ENCODE measurements at regions not wholly inside any gene's neighbourhood (a gene's known extent, or its start where the extent isn't known, plus 50 kb on each side); places are given as distances from the start of the nearest gene placed in this dataset.

- DNase-seq (ENCODE audit: low read depth), result no peak
These were observed 129.4 kb upstream of the RASA1 start for GRCh38 chr5:87138091-87138805.

GRCh38 chr5:87139795-87140194, 127.9 kb upstream of the RASA1 start:
- no peak for DNase-seq (ENCODE audit: low read depth)

- DNase-seq (ENCODE audit: low read depth), result no peak
These were observed 126.1 kb upstream of the RASA1 start for GRCh38 chr5:87141544-87141943.

GRCh38 chr5:87145853-87146252, 121.8 kb upstream of the RASA1 start:
- DNase-seq (ENCODE audit: low read depth), result peak; percentile 65

- DNase-seq (ENCODE audit: low read depth), result no peak
These were observed 120.2 kb upstream of the RASA1 start for GRCh38 chr5:87147441-87147840.

GRCh38 chr5:87150630-87151029, 117.1 kb upstream of the RASA1 start:
- DNase-seq (ENCODE audit: low read depth), result no peak

GRCh38 chr5:87151547-87151946, 116.1 kb upstream of the RASA1 start:
- peak; percentile 79 for DNase-seq (ENCODE audit: low read depth)

GRCh38 chr5:87152886-87153285, 114.8 kb upstream of the RASA1 start:
- DNase-seq (ENCODE audit: low read depth), result no peak

GRCh38 chr5:87154191-87154590, 113.5 kb upstream of the RASA1 start:
- DNase-seq (ENCODE audit: low read depth), result no peak

- DNase-seq (ENCODE audit: low read depth), result no peak
These were observed 112.6 kb upstream of the RASA1 start for GRCh38 chr5:87155106-87155505.

- no peak for DNase-seq (ENCODE audit: low read depth)
These were observed 111.1 kb upstream of the RASA1 start for GRCh38 chr5:87156631-87157030.

- no peak for DNase-seq (ENCODE audit: low read depth)
These were observed 103.3 kb upstream of the RASA1 start for GRCh38 chr5:87164409-87164808.

- no peak for DNase-seq (ENCODE audit: low read depth)
These were observed 98.2 kb upstream of the RASA1 start for GRCh38 chr5:87169300-87169991.

- peak; percentile 1 for DNase-seq (ENCODE audit: low read depth)
These were observed 96.9 kb upstream of the RASA1 start for GRCh38 chr5:87170799-87171198.

- DNase-seq (ENCODE audit: low read depth), result no peak
These were observed 85.0 kb upstream of the RASA1 start for GRCh38 chr5:87182649-87183048.

- DNase-seq (ENCODE audit: low read depth), result no peak
These were observed 83.8 kb upstream of the RASA1 start for GRCh38 chr5:87183896-87184295.

GRCh38 chr5:87184605-87185004, 83.1 kb upstream of the RASA1 start:
- no peak for DNase-seq (ENCODE audit: low read depth)

GRCh38 chr5:87185838-87186237, 81.8 kb upstream of the RASA1 start:
- peak; percentile 1 for DNase-seq (ENCODE audit: low read depth)

GRCh38 chr5:87188391-87188790, 79.3 kb upstream of the RASA1 start:
- DNase-seq (ENCODE audit: low read depth), result no peak

GRCh38 chr5:87190041-87190440, 77.6 kb upstream of the RASA1 start:
- DNase-seq (ENCODE audit: low read depth), result no peak

GRCh38 chr5:87190687-87191086, 77.0 kb upstream of the RASA1 start:
- no peak for DNase-seq (ENCODE audit: low read depth)

GRCh38 chr5:87191645-87192044, 76.0 kb upstream of the RASA1 start:
- no peak for DNase-seq (ENCODE audit: low read depth)

- DNase-seq (ENCODE audit: low read depth), result peak; percentile 56
These were observed 72.5 kb upstream of the RASA1 start for GRCh38 chr5:87195104-87195591.

GRCh38 chr5:87195616-87196015, 72.1 kb upstream of the RASA1 start:
- DNase-seq (ENCODE audit: low read depth), result peak; percentile 2

All from fibroblast of gingiva (primary cell).